ENCODE measurements at regions not wholly inside any gene's neighbourhood (a gene's known extent, or its start where the extent isn't known, plus 50 kb on each side); places are given as distances from the start of the nearest gene placed in this dataset.

DNA sequence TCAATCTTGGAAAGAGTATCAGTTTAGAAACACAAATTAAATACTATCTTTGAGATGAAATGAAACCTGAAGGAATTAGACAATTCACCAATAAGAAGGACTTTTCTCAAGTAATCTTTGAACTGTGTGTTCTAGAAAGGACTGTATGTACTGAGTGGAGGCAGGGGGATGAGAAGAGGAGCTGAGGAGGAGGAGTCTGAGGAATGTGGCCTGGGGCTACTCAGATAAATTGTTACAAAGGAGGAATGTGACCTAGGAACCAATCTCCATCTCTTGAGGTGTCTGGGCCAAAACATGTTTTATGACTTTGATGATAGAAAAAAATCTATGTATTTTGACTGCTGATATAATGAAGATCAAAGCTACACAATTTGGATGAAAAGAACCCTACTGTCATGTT lies 124.3 kb upstream of the ANKRD55 start:
- TF ChIP-seq GATA3 (IDR thresholded peaks at IDR 0.05; ENCODE audit: low read depth, low read length), result no peak
- no peak for TF ChIP-seq GATA2 (IDR thresholded peaks at IDR 0.05; ENCODE audit: low read depth, low read length)

Measured in SH-SY5Y (cell line).